ENCODE measurements at regions not wholly inside any gene's neighbourhood (a gene's known extent, or its start where the extent isn't known, plus 50 kb on each side); places are given as distances from the start of the nearest gene placed in this dataset.

DNA sequence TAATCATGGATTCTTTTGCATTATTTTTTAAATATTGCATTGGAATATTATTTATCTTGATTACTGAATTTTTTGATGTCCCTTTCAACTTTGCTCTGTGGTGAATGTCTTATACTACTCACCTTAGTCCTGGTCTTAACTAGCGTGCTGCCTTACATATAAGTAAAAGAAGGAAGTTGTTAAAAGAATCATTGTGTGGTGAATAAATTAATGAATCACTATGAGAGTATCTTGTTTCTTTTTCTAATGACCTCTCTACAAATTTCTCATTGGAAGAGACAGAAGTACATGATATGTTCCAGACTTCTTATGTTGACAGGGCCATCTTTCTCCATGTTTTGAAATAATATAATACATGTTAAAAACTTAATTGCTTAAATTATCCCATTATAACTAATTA is 432.6 kb upstream of the MMADHC start:
- DNase-seq: no peak
- peaks cover 0 to 11% (median 0%) of the 10 kb centered on the region in 8 donors for H3K9me3 ChIP-seq
- no peak for TF ChIP-seq POLR2AphosphoS5 (IDR thresholded peaks at IDR 0.05)
- H3K36me3 ChIP-seq: no peaks in the 10 kb centered on the region
- no peak overlapping the region for H3K4me3 ChIP-seq
- no peaks in the 10 kb centered on the region for H3K27me3 ChIP-seq (replicated peaks in 1 of 7)
- no peak overlapping the region for H3K27ac ChIP-seq
- intact Hi-C loops (cut with DNase I; ENCODE audit: low total_unique reads): no loop called here
- H3K4me1 ChIP-seq: no peaks in the 10 kb centered on the region
- WGBS, 5 donors: 69 to 85% (median 76%) methylated on average over 1 of the region's 1 CpG

DNA sequence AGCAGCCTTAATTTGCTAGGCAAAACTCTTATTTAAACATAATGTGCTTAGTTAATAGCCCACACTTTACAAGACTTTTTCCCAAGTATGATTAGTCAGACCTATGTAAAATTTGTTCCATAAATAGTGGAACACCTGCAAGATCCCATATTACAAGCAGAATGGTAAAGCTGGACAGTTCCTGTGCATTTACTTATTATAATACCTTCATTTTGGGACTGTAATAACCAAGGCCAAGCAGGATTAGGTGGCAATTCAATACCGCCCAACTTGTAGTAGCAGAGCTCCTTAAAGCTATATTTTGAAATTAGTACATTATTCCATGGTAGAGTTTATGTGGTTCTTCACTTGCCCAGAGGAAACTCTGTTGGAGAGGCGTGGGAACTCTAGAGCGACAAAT is 431.5 kb upstream of the MMADHC start:
- intact Hi-C loops (cut with DNase I; ENCODE audit: low total_unique reads): no loop called here

GRCh38 chr2:150012986-150013385 is 425.4 kb upstream of the MMADHC start:
- peaks cover 0 to 11% (median 0%) of the 10 kb centered on the region in 8 donors for H3K9me3 ChIP-seq
- DNase-seq: no peak
- WGBS, 5 donors: 59 to 75% (median 67%) methylated on average over 1 of the region's 1 CpG
- no peak overlapping the region for H3K4me3 ChIP-seq
- TF ChIP-seq POLR2A (IDR thresholded peaks at IDR 0.05) (no peak), POLR2AphosphoS5 (IDR thresholded peaks at IDR 0.05) (no peak), CTCF (IDR thresholded peaks at IDR 0.05 in 8 of 11, conservative IDR thresholded peaks at IDR 0.05 in 3 of 11) (no peak)
- intact Hi-C loops (cut with DNase I; ENCODE audit: low total_unique reads): no loop called here
- H3K27me3 ChIP-seq (replicated peaks in 1 of 7): no peaks in the 10 kb centered on the region
- no peak overlapping the region for H3K27ac ChIP-seq
- H3K4me1 ChIP-seq: no peaks in the 10 kb centered on the region
- H3K36me3 ChIP-seq: no peaks in the 10 kb centered on the region

More for the DNA sequence above, 431.5 kb upstream of the MMADHC start:
- Histone ChIP-seq H3K27me3 (replicated peaks in 1 of 7) (no peaks in the 10 kb centered on the region), H3K36me3 (no peaks in the 10 kb centered on the region), H3K4me1 (no peaks in the 10 kb centered on the region), H3K4me3 (no peak overlapping the region), H3K27ac (no peak overlapping the region), H3K9me3 (peaks cover 0 to 11% (median 0%) of the 10 kb centered on the region in 8 donors)
- no peak for DNase-seq
- TF ChIP-seq CTCF (IDR thresholded peaks at IDR 0.05 in 8 of 11, conservative IDR thresholded peaks at IDR 0.05 in 3 of 11) (no peak), POLR2AphosphoS5 (IDR thresholded peaks at IDR 0.05) (no peak), POLR2A (IDR thresholded peaks at IDR 0.05) (no peak)
- WGBS, 5 donors: 89 to 98% (median 94%) methylated on average over 3 of the region's 3 CpGs

- H3K36me3 ChIP-seq: no peaks in the 10 kb centered on the region
- no peak for TF ChIP-seq POLR2AphosphoS5 (IDR thresholded peaks at IDR 0.05)
- TF ChIP-seq POLR2A (IDR thresholded peaks at IDR 0.05): no peak
- no peak for TF ChIP-seq CTCF (IDR thresholded peaks at IDR 0.05 in 8 of 11, conservative IDR thresholded peaks at IDR 0.05 in 3 of 11)
- H3K27ac ChIP-seq: no peak overlapping the region
- no peak overlapping the region for H3K4me3 ChIP-seq
- H3K4me1 ChIP-seq: no peaks in the 10 kb centered on the region
- H3K27me3 ChIP-seq (replicated peaks in 1 of 7): no peaks in the 10 kb centered on the region
- peaks cover 0 to 6% (median 0%) of the 10 kb centered on the region in 8 donors for H3K9me3 ChIP-seq
- WGBS, 5 donors: 83 to 91% (median 88%) methylated on average over 3 of the region's 3 CpGs
- intact Hi-C loops (cut with DNase I; ENCODE audit: low total_unique reads): no loop called here
- DNase-seq: no peak
Measured at GRCh38 chr2:150011161-150011730, 423.7 kb upstream of the MMADHC start.

- DNase-seq: no peak
- no peaks in the 10 kb centered on the region for H3K36me3 ChIP-seq
- H3K27ac ChIP-seq: no peak overlapping the region
- no peaks in the 10 kb centered on the region for H3K27me3 ChIP-seq (replicated peaks in 1 of 7)
- intact Hi-C loops (cut with DNase I; ENCODE audit: low total_unique reads): no loop called here
- no peak for TF ChIP-seq CTCF (IDR thresholded peaks at IDR 0.05 in 8 of 11, conservative IDR thresholded peaks at IDR 0.05 in 3 of 11)
- WGBS, 5 donors: 82 to 100% (median 90%) methylated on average over 1 of the region's 1 CpG
- no peaks in the 10 kb centered on the region for H3K9me3 ChIP-seq
- H3K4me1 ChIP-seq: no peaks in the 10 kb centered on the region
- no peak overlapping the region for H3K4me3 ChIP-seq
Measured at GRCh38 chr2:150008901-150009300, 421.3 kb upstream of the MMADHC start.

All from spleen (tissue), 11 donors.